ENCODE measurements at regions not wholly inside any gene's neighbourhood (a gene's known extent, or its start where the extent isn't known, plus 50 kb on each side); places are given as distances from the start of the nearest gene placed in this dataset.

GRCh38 chr18:10242936-10243680, 211.3 kb upstream of the APCDD1 start:
- Histone ChIP-seq H3K79me2 (ENCODE audit: control insufficient read depth, low read length) (no peaks in the 10 kb centered on the region), H3K4me3 (ENCODE audit: low read length) (no peak overlapping the region), H3K27ac (ENCODE audit: low read depth, low read length) (no peak overlapping the region), H3K9me3 (ENCODE audit: control insufficient read depth, insufficient read depth, low read length) (no peaks in the 10 kb centered on the region), H3K27me3 (ENCODE audit: control insufficient read depth, low read length) (no peaks in the 10 kb centered on the region), H3F3A (ENCODE audit: control insufficient read depth, insufficient read depth) (no peaks in the 10 kb centered on the region), H3K36me3 (ENCODE audit: control insufficient read depth, low read length) (no peaks in the 10 kb centered on the region), H4K20me1 (ENCODE audit: control insufficient read depth, insufficient read depth, low read depth, low read length) (no peaks in the 10 kb centered on the region), H3K9me2 (replicated peaks; ENCODE audit: control insufficient read depth, low read length) (no peaks in the 10 kb centered on the region), H3K4me2 (ENCODE audit: low read length) (no peak overlapping the region), H3K4me1 (ENCODE audit: control insufficient read depth, low read length) (peaks cover 3% of the 10 kb centered on the region)
- no peak for TF ChIP-seq EZH2phosphoT487 (IDR thresholded peaks at IDR 0.05; ENCODE audit: borderline replicate concordance, low read length)
- TF ChIP-seq CTCF (IDR thresholded peaks at IDR 0.05; ENCODE audit: low read depth, low read length, poor library complexity, severe bottlenecking), result no peak

GRCh38 chr18:10244341-10244740, 210.1 kb upstream of the APCDD1 start:
- Histone ChIP-seq H3K9me2 (replicated peaks; ENCODE audit: control insufficient read depth, low read length) (no peaks in the 10 kb centered on the region), H3F3A (ENCODE audit: control insufficient read depth, insufficient read depth) (no peaks in the 10 kb centered on the region), H3K79me2 (ENCODE audit: control insufficient read depth, low read length) (no peaks in the 10 kb centered on the region), H3K27ac (ENCODE audit: low read depth, low read length) (no peak overlapping the region), H3K4me1 (ENCODE audit: control insufficient read depth, low read length) (peaks cover 3% of the 10 kb centered on the region), H3K27me3 (ENCODE audit: control insufficient read depth, low read length) (no peaks in the 10 kb centered on the region), H3K9me3 (ENCODE audit: control insufficient read depth, insufficient read depth, low read length) (no peaks in the 10 kb centered on the region), H3K4me3 (ENCODE audit: low read length) (no peak overlapping the region), H3K36me3 (ENCODE audit: control insufficient read depth, low read length) (no peaks in the 10 kb centered on the region), H3K4me2 (ENCODE audit: low read length) (no peak overlapping the region), H4K20me1 (ENCODE audit: control insufficient read depth, insufficient read depth, low read depth, low read length) (no peaks in the 10 kb centered on the region)
- TF ChIP-seq EZH2phosphoT487 (IDR thresholded peaks at IDR 0.05; ENCODE audit: borderline replicate concordance, low read length), result no peak
- no peak for TF ChIP-seq CTCF (IDR thresholded peaks at IDR 0.05; ENCODE audit: low read depth, low read length, poor library complexity, severe bottlenecking)

GRCh38 chr18:10245031-10245845, 209.2 kb upstream of the APCDD1 start:
- Histone ChIP-seq H3K27me3 (ENCODE audit: control insufficient read depth, low read length) (no peaks in the 10 kb centered on the region), H3K27ac (ENCODE audit: low read depth, low read length) (no peak overlapping the region), H3K4me2 (ENCODE audit: low read length) (no peak overlapping the region), H3F3A (ENCODE audit: control insufficient read depth, insufficient read depth) (no peaks in the 10 kb centered on the region), H3K36me3 (ENCODE audit: control insufficient read depth, low read length) (no peaks in the 10 kb centered on the region), H3K4me3 (ENCODE audit: low read length) (no peak overlapping the region), H4K20me1 (ENCODE audit: control insufficient read depth, insufficient read depth, low read depth, low read length) (no peaks in the 10 kb centered on the region), H3K79me2 (ENCODE audit: control insufficient read depth, low read length) (no peaks in the 10 kb centered on the region), H3K4me1 (ENCODE audit: control insufficient read depth, low read length) (peaks cover under 1% of the 10 kb centered on the region), H3K9me3 (ENCODE audit: control insufficient read depth, insufficient read depth, low read length) (no peaks in the 10 kb centered on the region), H3K9me2 (replicated peaks; ENCODE audit: control insufficient read depth, low read length) (no peaks in the 10 kb centered on the region)
- TF ChIP-seq CTCF (IDR thresholded peaks at IDR 0.05; ENCODE audit: low read depth, low read length, poor library complexity, severe bottlenecking) (no peak), EZH2phosphoT487 (IDR thresholded peaks at IDR 0.05; ENCODE audit: borderline replicate concordance, low read length) (no peak)
